HCT116 (cell line): ENCODE measurements at regions not wholly inside any gene's neighbourhood (a gene's known extent, or its start where the extent isn't known, plus 50 kb on each side); places are given as distances from the start of the nearest gene placed in this dataset.

Source experiments
- ATAC-seq: fragments of 200-7000 bp; cut with Tn5 transposase; 2 replicates; pipeline ENCODE4 v1.9.1; 2020; ENCODE audit warnings: mild to moderate bottlenecking, moderate library complexity
- BruUV-seq: library from RNA; stranded (reverse); fragments of 400-500 nt; replicated peaks from 2 replicates; lab custom pipeline; 2021; lab: Mats Ljungman, UMichigan
- CTCF ChIA-PET: fragments of 300-600 bp; sonication (Branson Sonifier 250); formaldehyde crosslinking; loops from one replicate; lab custom pipeline; 2021; ENCODE audit warnings: antibody characterized with exemption; lab: Charles Lee
- POLR2A ChIA-PET: fragments of 300-600, 350-600 bp; sonication (Branson Sonifier 250); formaldehyde crosslinking; loops from one replicate; lab custom pipeline; 2021; ENCODE audit warnings: antibody characterized with exemption; lab: Charles Lee
- RAD21 ChIA-PET, 2 experiments: fragments of 300-600 bp; sonication (Branson Sonifier 250); formaldehyde crosslinking; loops; one replicate each; lab custom pipeline; 2023; ENCODE audit warnings: low total read pairs in 2 of 2; ENCODE audit not compliant: uncharacterized antibody in 2 of 2, unreplicated experiment in 2 of 2, low non-redundant PET in 1 of 2; lab: Charles Lee
- DNase-seq: peaks from one replicate; pipeline ENCODE4 v3.0.0-alpha.2; 2010; ENCODE audit warnings: low read depth, low spot score
- H2AFZ ChIP-seq: fragments of 200-600 bp; shearing (Covaris generic), sonication (generic); 2 replicates; pipeline ENCODE4 v1.6.1; 2017; ENCODE audit warnings: low read depth, mixed run types, mixed read lengths, antibody characterized with exemption, low read length; ENCODE audit not compliant: poor library complexity, severe bottlenecking
- H3K27ac ChIP-seq: 2 replicates; pipeline ENCODE4 v1.5.1; 2012; ENCODE audit warnings: low read depth, low read length
- H3K27me3 ChIP-seq: fragments of 200-600 bp; sonication (generic); 2 replicates; pipeline ENCODE4 v1.6.1; 2016; ENCODE audit warnings: mixed run types, low read length, mixed read lengths; ENCODE audit not compliant: insufficient read depth
- H3K36me3 ChIP-seq, 2 experiments: fragments of 200-500 bp in 1 of 2; fragments of 200-600 bp in 1 of 2; sonication (Bioruptor generic) in 1 of 2; sonication (generic) in 1 of 2; 2 replicates each; pipeline versions ENCODE4 v1.5.1 to v1.6.1; 2014 to 2016; ENCODE audit warnings: low read length in 2 of 2, inconsistent platforms in 1 of 2, mixed read lengths in 1 of 2, mixed run types in 1 of 2; ENCODE audit not compliant: insufficient read depth in 2 of 2, control insufficient read depth in 1 of 2
- H3K4me1 ChIP-seq, 2 experiments: fragments of 200-600 bp in 1 of 2; sonication (generic) in 1 of 2; 2 replicates each; pipeline versions ENCODE4 v1.5.1 to v1.6.1; 2012 to 2017; ENCODE audit warnings: low read length in 2 of 2, inconsistent platforms in 1 of 2, mild to moderate bottlenecking in 1 of 2, mixed read lengths in 1 of 2, mixed run types in 1 of 2, moderate library complexity in 1 of 2; ENCODE audit not compliant: insufficient read depth in 2 of 2, control insufficient read depth in 1 of 2
- H3K4me2 ChIP-seq: fragments of 200-600 bp; sonication (generic); 2 replicates; pipeline ENCODE4 v1.6.1; 2017; ENCODE audit warnings: mixed run types, low read length, mixed read lengths
- H3K4me3 ChIP-seq, 2 experiments: fragments of 200-600 bp in 1 of 2; sonication (generic) in 1 of 2; replicated peaks in 1 of 2; 2 replicates each; pipeline ENCODE4 v1.5.1; 2011 to 2016; ENCODE audit warnings: low read length in 2 of 2, control low read depth in 1 of 2, low read depth in 1 of 2, mild to moderate bottlenecking in 1 of 2, mixed read lengths in 1 of 2, mixed run types in 1 of 2
- H3K79me2 ChIP-seq: fragments of 200-600 bp; sonication (generic); 2 replicates; pipeline ENCODE4 v1.6.1; 2017; ENCODE audit warnings: mild to moderate bottlenecking, mixed run types, low read length, moderate library complexity, mixed read lengths; ENCODE audit not compliant: insufficient read depth
- H3K9ac ChIP-seq: fragments of 200-600 bp; sonication (generic); 2 replicates; pipeline ENCODE4 v1.6.1; 2016; ENCODE audit warnings: low read length, mixed read lengths
- H3K9me2 ChIP-seq: fragments of 200-600 bp; sonication (generic), shearing (Covaris generic); 2 replicates; pipeline ENCODE4 v1.6.1; 2017; ENCODE audit warnings: mixed run types, mild to moderate bottlenecking, moderate library complexity; ENCODE audit not compliant: insufficient read depth
- H3K9me3 ChIP-seq, 2 experiments: fragments of 200-500 bp in 1 of 2; fragments of 200-600 bp in 1 of 2; sonication (Bioruptor generic) in 1 of 2; sonication (generic) in 1 of 2; 2 replicates each; pipeline ENCODE4 v1.6.1; 2014 to 2017; ENCODE audit warnings: low read length in 2 of 2, mixed read lengths in 2 of 2, inconsistent platforms in 1 of 2, low read depth in 1 of 2, mild to moderate bottlenecking in 1 of 2, mixed run types in 1 of 2, moderate library complexity in 1 of 2; ENCODE audit not compliant: control insufficient read depth in 1 of 2, insufficient read depth in 1 of 2
- H4K20me1 ChIP-seq: fragments of 200-600 bp; sonication (generic), shearing (Covaris generic); 2 replicates; pipeline ENCODE4 v1.6.1; 2017; ENCODE audit warnings: mixed run types, mild to moderate bottlenecking, moderate library complexity; ENCODE audit not compliant: insufficient read depth
- CEBPB ChIP-seq: IDR thresholded peaks from 2 replicates; pipeline ENCODE4 v1.6.1; 2012; ENCODE audit warnings: low read depth
- CTCF ChIP-seq, 3 experiments: fragments of 200-600 bp in 1 of 3; sonication (generic) in 1 of 3; IDR thresholded peaks in 2 of 3; conservative IDR thresholded peaks in 1 of 3; 2 replicates each; pipeline ENCODE4 v1.5.1; 2012 to 2017; ENCODE audit warnings: low read depth in 2 of 3, low read length in 2 of 3, antibody characterized with exemption in 1 of 3, borderline replicate concordance in 1 of 3, control low read depth in 1 of 3, mild to moderate bottlenecking in 1 of 3, mixed read lengths in 1 of 3, mixed run types in 1 of 3, moderate library complexity in 1 of 3; ENCODE audit not compliant: insufficient read depth in 1 of 3
- EGR1 ChIP-seq: IDR thresholded peaks from 2 replicates; pipeline ENCODE4 v1.6.1; 2012; ENCODE audit warnings: low read depth
- EZH2 ChIP-seq: fragments of 200-600 bp; sonication (generic); IDR thresholded peaks from 2 replicates; pipeline ENCODE4 v1.6.1; 2017; ENCODE audit warnings: antibody characterized with exemption, mixed run types
- FOSL1 ChIP-seq: IDR thresholded peaks from 2 replicates; pipeline ENCODE4 v1.6.1; 2012; ENCODE audit warnings: low read depth
- POLR2AphosphoS5 ChIP-seq: IDR thresholded peaks from 2 replicates; pipeline ENCODE4 v1.6.1; 2011; ENCODE audit warnings: mild to moderate bottlenecking, low read depth, low read length, moderate library complexity
- RAD21 ChIP-seq: IDR thresholded peaks from 2 replicates; pipeline ENCODE4 v1.6.1; 2012; ENCODE audit warnings: low read depth, mild to moderate bottlenecking
- SRF ChIP-seq: IDR thresholded peaks from 2 replicates; pipeline ENCODE4 v1.6.1; 2012; ENCODE audit warnings: low read depth
- YY1 ChIP-seq: IDR thresholded peaks from 2 replicates; pipeline ENCODE4 v1.6.1; 2011; ENCODE audit warnings: low read length, low read depth, moderate library complexity, mild to moderate bottlenecking; ENCODE audit not compliant: insufficient replicate concordance; ENCODE audit errors: extremely low read depth
- ZFX ChIP-seq: fragments of 450-650 bp; IDR thresholded peaks from 2 replicates; pipeline ENCODE4 v1.6.1; 2017
- ZNF274 ChIP-seq: fragments of 200-500 bp; sonication (Bioruptor generic); IDR thresholded peaks from 2 replicates; pipeline ENCODE4 v1.6.1; 2014; ENCODE audit warnings: mild to moderate bottlenecking, low read depth, low read length, inconsistent platforms
- intact Hi-C: fragments of 100-400 bp; cut with micrococcal nuclease; formaldehyde crosslinking; loops from 2 replicates; pipeline ENCODE4 v1.10.0; 2022
- TF ChIP-seq, protein P1 (sequence below): IDR thresholded peaks from 2 replicates; pipeline ENCODE4 v1.6.1; 2012
- TF ChIP-seq, protein P2 (sequence below): IDR thresholded peaks from 2 replicates; pipeline ENCODE4 v1.6.1; 2011; ENCODE audit warnings: mild to moderate bottlenecking, low read length, moderate library complexity; ENCODE audit not compliant: insufficient replicate concordance; ENCODE audit errors: extremely low read depth
- TF ChIP-seq, protein P3 (sequence below): IDR thresholded peaks from 2 replicates; pipeline ENCODE4 v1.6.1; 2012

DNA sequence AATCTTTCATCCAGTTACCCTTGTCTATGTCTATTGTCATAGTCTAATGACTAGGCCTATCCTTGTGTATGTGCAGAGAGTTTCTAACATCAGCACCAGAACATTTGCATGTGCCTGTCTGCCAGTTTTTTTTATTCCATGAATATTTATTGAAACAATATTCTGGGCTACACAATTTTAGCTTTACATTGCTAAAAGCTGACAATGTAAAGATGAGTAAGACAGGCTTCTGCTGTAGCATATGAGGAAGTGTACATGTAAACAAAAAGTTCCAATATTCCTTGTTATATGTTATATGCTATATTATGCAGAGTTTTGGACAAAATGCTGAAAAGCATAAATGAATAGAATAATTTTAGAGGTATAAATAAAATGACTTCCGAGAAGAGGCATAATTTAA lies 357.7 kb downstream of the NYAP2 start:
- ATAC-seq (no peak), DNase-seq (no peak)
- Histone ChIP-seq H3K27ac (no peak overlapping the region), H3K27me3 (no peaks in the 10 kb centered on the region), H3K4me2 (no peak overlapping the region), H3K9me3 (no peaks in the 10 kb centered on the region), H3K36me3 (no peaks in the 10 kb centered on the region), H3K9ac (no peak overlapping the region), H3K9me2 (no peaks in the 10 kb centered on the region), H3K4me1 (no peaks in the 10 kb centered on the region), H4K20me1 (no peaks in the 10 kb centered on the region), H3K4me3 (no peak overlapping the region), H2AFZ (no peak overlapping the region), H3K79me2 (no peaks in the 10 kb centered on the region)
- BruUV-seq = no TSS peak
- TF ChIP-seq EZH2 (no peak), YY1 (no peak), ZFX (no peak), EGR1 (no peak), CTCF (IDR thresholded peaks at IDR 0.05 in 2 of 3, conservative IDR thresholded peaks at IDR 0.05 in 1 of 3; ENCODE audit: borderline replicate concordance in 1 of 3, insufficient read depth in 1 of 3, low read depth in 2 of 3, low read length in 2 of 3) (no peak), POLR2AphosphoS5 (no peak), CEBPB (no peak), SRF (no peak), RAD21 (no peak), FOSL1 (no peak), ZNF274 (no peak)
- TF ChIP-seq, protein P1, sequence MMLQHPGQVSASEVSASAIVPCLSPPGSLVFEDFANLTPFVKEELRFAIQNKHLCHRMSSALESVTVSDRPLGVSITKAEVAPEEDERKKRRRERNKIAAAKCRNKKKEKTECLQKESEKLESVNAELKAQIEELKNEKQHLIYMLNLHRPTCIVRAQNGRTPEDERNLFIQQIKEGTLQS = no peak
- TF ChIP-seq, protein P2, sequence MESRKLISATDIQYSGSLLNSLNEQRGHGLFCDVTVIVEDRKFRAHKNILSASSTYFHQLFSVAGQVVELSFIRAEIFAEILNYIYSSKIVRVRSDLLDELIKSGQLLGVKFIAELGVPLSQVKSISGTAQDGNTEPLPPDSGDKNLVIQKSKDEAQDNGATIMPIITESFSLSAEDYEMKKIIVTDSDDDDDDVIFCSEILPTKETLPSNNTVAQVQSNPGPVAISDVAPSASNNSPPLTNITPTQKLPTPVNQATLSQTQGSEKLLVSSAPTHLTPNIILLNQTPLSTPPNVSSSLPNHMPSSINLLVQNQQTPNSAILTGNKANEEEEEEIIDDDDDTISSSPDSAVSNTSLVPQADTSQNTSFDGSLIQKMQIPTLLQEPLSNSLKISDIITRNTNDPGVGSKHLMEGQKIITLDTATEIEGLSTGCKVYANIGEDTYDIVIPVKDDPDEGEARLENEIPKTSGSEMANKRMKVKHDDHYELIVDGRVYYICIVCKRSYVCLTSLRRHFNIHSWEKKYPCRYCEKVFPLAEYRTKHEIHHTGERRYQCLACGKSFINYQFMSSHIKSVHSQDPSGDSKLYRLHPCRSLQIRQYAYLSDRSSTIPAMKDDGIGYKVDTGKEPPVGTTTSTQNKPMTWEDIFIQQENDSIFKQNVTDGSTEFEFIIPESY = no peak
- TF ChIP-seq, protein P3, sequence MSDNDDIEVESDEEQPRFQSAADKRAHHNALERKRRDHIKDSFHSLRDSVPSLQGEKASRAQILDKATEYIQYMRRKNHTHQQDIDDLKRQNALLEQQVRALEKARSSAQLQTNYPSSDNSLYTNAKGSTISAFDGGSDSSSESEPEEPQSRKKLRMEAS = no peak
- ChIA-PET RAD21 (no interaction called here), POLR2A (no interaction called here), CTCF (no interaction called here)
- intact Hi-C loops = no loop called here
